Duodenal mucosa (tissue), 2 donors: ENCODE measurements at regions not wholly inside any gene's neighbourhood (a gene's known extent, or its start where the extent isn't known, plus 50 kb on each side); places are given as distances from the start of the nearest gene placed in this dataset.

Experiments
- H3K27ac ChIP-seq: one replicate; pipeline ENCODE4 v1.7.0; 2013; ENCODE audit warnings: low read depth, low read length
- H3K27me3 ChIP-seq, 2 donors: one replicate each; pipeline ENCODE4 v1.7.0; 2013; ENCODE audit warnings: low read length in 2 of 2, control low read depth in 1 of 2; ENCODE audit not compliant: insufficient read depth in 2 of 2, control insufficient read depth in 1 of 2
- H3K36me3 ChIP-seq, 2 donors: one replicate each; pipeline ENCODE4 v1.7.0; 2013; ENCODE audit warnings: low read length in 2 of 2, control low read depth in 1 of 2; ENCODE audit not compliant: insufficient read depth in 2 of 2, control insufficient read depth in 1 of 2
- H3K4me1 ChIP-seq, 2 donors: one replicate each; pipeline ENCODE4 v1.7.0; 2013; ENCODE audit warnings: low read length in 2 of 2, control low read depth in 1 of 2; ENCODE audit not compliant: insufficient read depth in 2 of 2, control insufficient read depth in 1 of 2
- H3K4me3 ChIP-seq, 2 donors: one replicate each; pipeline ENCODE4 v1.7.0; 2013; ENCODE audit warnings: low read length in 2 of 2, low read depth in 1 of 2
- H3K9ac ChIP-seq, 2 donors: one replicate each; pipeline ENCODE4 v1.7.0; 2013; ENCODE audit warnings: low read length in 2 of 2, low read depth in 1 of 2
- H3K9me3 ChIP-seq, 2 donors: one replicate each; pipeline ENCODE4 v1.7.0; 2013; ENCODE audit warnings: low read length in 2 of 2, control low read depth in 1 of 2; ENCODE audit not compliant: control insufficient read depth in 1 of 2

GRCh38 chr12:67590149-67590790 lies 58.3 kb upstream of the DYRK2 start:
- Histone ChIP-seq H3K9me3 (no peaks in the 10 kb centered on the region), H3K27ac (no peak overlapping the region), H3K9ac (no peak overlapping the region), H3K4me3 (no peak overlapping the region), H3K4me1 (peaks cover 12 to 13% of the 10 kb centered on the region in 2 donors), H3K36me3 (no peaks in the 10 kb centered on the region), H3K27me3 (no peaks in the 10 kb centered on the region)

GRCh38 chr12:67592228-67593011 lies 56.1 kb upstream of the DYRK2 start:
- peak overlapping the region; percentile 37 for H3K27ac ChIP-seq
- no peaks in the 10 kb centered on the region for H3K9me3 ChIP-seq
- no peaks in the 10 kb centered on the region for H3K27me3 ChIP-seq
- H3K4me3 ChIP-seq: peak overlapping the region in 1 of 2 donors; percentile 7
- no peaks in the 10 kb centered on the region for H3K36me3 ChIP-seq
- H3K4me1 ChIP-seq: peaks cover 12 to 13% of the 10 kb centered on the region in 2 donors
- H3K9ac ChIP-seq: no peak overlapping the region

GRCh38 chr12:67593041-67593440 lies 55.5 kb upstream of the DYRK2 start:
- no peaks in the 10 kb centered on the region for H3K27me3 ChIP-seq
- H3K9me3 ChIP-seq: no peaks in the 10 kb centered on the region
- peak overlapping the region in 1 of 2 donors; percentile 7 for H3K4me3 ChIP-seq
- peak overlapping the region; percentile 37 for H3K27ac ChIP-seq
- peaks cover 12 to 13% of the 10 kb centered on the region in 2 donors for H3K4me1 ChIP-seq
- no peaks in the 10 kb centered on the region for H3K36me3 ChIP-seq
- H3K9ac ChIP-seq: no peak overlapping the region

GRCh38 chr12:67593461-67594330 lies 54.8 kb upstream of the DYRK2 start:
- Histone ChIP-seq H3K36me3 (no peaks in the 10 kb centered on the region), H3K27me3 (no peaks in the 10 kb centered on the region), H3K9ac (no peak overlapping the region), H3K4me3 (no peak overlapping the region), H3K4me1 (peaks cover 12 to 13% of the 10 kb centered on the region in 2 donors), H3K27ac (peak overlapping the region; percentile 5), H3K9me3 (no peaks in the 10 kb centered on the region)

- H3K9me3 ChIP-seq: no peaks in the 10 kb centered on the region
- H3K9ac ChIP-seq: no peak overlapping the region
- H3K36me3 ChIP-seq: no peaks in the 10 kb centered on the region
- H3K27ac ChIP-seq: no peak overlapping the region
- H3K4me3 ChIP-seq: no peak overlapping the region
- H3K4me1 ChIP-seq: peaks cover 12 to 13% of the 10 kb centered on the region in 2 donors
- no peaks in the 10 kb centered on the region for H3K27me3 ChIP-seq
These were observed 53.7 kb upstream of the DYRK2 start for GRCh38 chr12:67594888-67595287.

GRCh38 chr12:67595365-67595764 lies 53.2 kb upstream of the DYRK2 start:
- no peaks in the 10 kb centered on the region for H3K36me3 ChIP-seq
- H3K9me3 ChIP-seq: no peaks in the 10 kb centered on the region
- no peak overlapping the region for H3K4me3 ChIP-seq
- H3K4me1 ChIP-seq: peaks cover 12 to 13% of the 10 kb centered on the region in 2 donors
- H3K9ac ChIP-seq: no peak overlapping the region
- no peaks in the 10 kb centered on the region for H3K27me3 ChIP-seq
- H3K27ac ChIP-seq: no peak overlapping the region

GRCh38 chr12:67598598-67598997 lies 49.9 kb upstream of the DYRK2 start:
- no peaks in the 10 kb centered on the region for H3K9me3 ChIP-seq
- H3K4me1 ChIP-seq: peaks cover 3 to 4% of the 10 kb centered on the region in 2 donors
- no peak overlapping the region for H3K9ac ChIP-seq
- no peaks in the 10 kb centered on the region for H3K27me3 ChIP-seq
- no peak overlapping the region for H3K4me3 ChIP-seq
- H3K36me3 ChIP-seq: no peaks in the 10 kb centered on the region
- H3K27ac ChIP-seq: no peak overlapping the region
